C4-2B (cell line): ENCODE measurements at regions not wholly inside any gene's neighbourhood (a gene's known extent, or its start where the extent isn't known, plus 50 kb on each side); places are given as distances from the start of the nearest gene placed in this dataset.

ENCODE experiments used
- CTCF ChIP-seq: fragments of 450-650 bp; conservative IDR thresholded peaks from 2 replicates; pipeline ENCODE4 v1.5.1; 2017; ENCODE audit warnings: mild to moderate bottlenecking
- ZFX ChIP-seq: fragments of 450-650 bp; IDR thresholded peaks from 2 replicates; pipeline ENCODE4 v1.6.1; 2017

GRCh38 chr3:44079916-44080315 is 161.8 kb upstream of the TOPAZ1 start:
- TF ChIP-seq CTCF: no peak
- TF ChIP-seq ZFX: no peak
